ENCODE measurements at regions not wholly inside any gene's neighbourhood (a gene's known extent, or its start where the extent isn't known, plus 50 kb on each side); places are given as distances from the start of the nearest gene placed in this dataset.

- no CpG with 5 or more reads among the region's 4 CpGs for WGBS (ENCODE audit: insufficient coverage)
- peaks cover 10% of the 10 kb centered on the region for H3K9me3 Mint-ChIP-seq (ENCODE audit: insufficient read depth)
- Histone ChIP-seq H4K20me1 (ENCODE audit: control insufficient read depth, insufficient read depth, low read length, poor library complexity, severe bottlenecking) (no peaks in the 10 kb centered on the region), H3K9ac (ENCODE audit: low read length) (no peak overlapping the region), H3K4me2 (replicated peaks; ENCODE audit: low read depth, low read length, poor library complexity, severe bottlenecking) (no peak overlapping the region), H3K4me3 (ENCODE audit: control extremely low read depth in 1 of 5, extremely low read depth in 1 of 5, insufficient read depth in 1 of 5, low read depth in 2 of 5, low read length in 4 of 5) (no peak overlapping the region), H3K36me3 (replicated peaks in 1 of 2; ENCODE audit: control extremely low read depth in 1 of 2, control insufficient read depth in 1 of 2, extremely low read depth in 1 of 2, insufficient read depth in 2 of 2, low read length in 1 of 2) (no peaks in the 10 kb centered on the region), H3K27ac (ENCODE audit: low read length in 2 of 2) (no peak overlapping the region), H2AFZ (ENCODE audit: insufficient read depth, low read depth, low read length, poor library complexity, severe bottlenecking) (no peak overlapping the region), H3K4me1 (ENCODE audit: control insufficient read depth in 2 of 2, insufficient read depth in 2 of 2, low read length in 2 of 2) (no peaks in the 10 kb centered on the region), H3K9me3 (ENCODE audit: control extremely low read depth in 1 of 3, control insufficient read depth in 2 of 3, insufficient read depth in 1 of 3, low read length in 2 of 3) (peaks cover 0 to 18% (median 1%) of the 10 kb centered on the region in 3 donors), H3K27me3 (replicated peaks in 1 of 4; ENCODE audit: control extremely low read depth in 1 of 4, control insufficient read depth in 3 of 4, insufficient read depth in 4 of 4, low read length in 3 of 4) (no peaks in the 10 kb centered on the region), H3K79me2 (ENCODE audit: control insufficient read depth, insufficient read depth, low read length) (no peaks in the 10 kb centered on the region)
- H3K27ac Mint-ChIP-seq, result no peak overlapping the region
- H3K4me1 Mint-ChIP-seq, result no peaks in the 10 kb centered on the region
- H3K27me3 Mint-ChIP-seq, result no peaks in the 10 kb centered on the region
- no peak for TF ChIP-seq EZH2 (IDR thresholded peaks at IDR 0.05; ENCODE audit: borderline replicate concordance, insufficient read depth, low read depth, low read length, poor library complexity, severe bottlenecking)
- TF ChIP-seq, protein P1, sequence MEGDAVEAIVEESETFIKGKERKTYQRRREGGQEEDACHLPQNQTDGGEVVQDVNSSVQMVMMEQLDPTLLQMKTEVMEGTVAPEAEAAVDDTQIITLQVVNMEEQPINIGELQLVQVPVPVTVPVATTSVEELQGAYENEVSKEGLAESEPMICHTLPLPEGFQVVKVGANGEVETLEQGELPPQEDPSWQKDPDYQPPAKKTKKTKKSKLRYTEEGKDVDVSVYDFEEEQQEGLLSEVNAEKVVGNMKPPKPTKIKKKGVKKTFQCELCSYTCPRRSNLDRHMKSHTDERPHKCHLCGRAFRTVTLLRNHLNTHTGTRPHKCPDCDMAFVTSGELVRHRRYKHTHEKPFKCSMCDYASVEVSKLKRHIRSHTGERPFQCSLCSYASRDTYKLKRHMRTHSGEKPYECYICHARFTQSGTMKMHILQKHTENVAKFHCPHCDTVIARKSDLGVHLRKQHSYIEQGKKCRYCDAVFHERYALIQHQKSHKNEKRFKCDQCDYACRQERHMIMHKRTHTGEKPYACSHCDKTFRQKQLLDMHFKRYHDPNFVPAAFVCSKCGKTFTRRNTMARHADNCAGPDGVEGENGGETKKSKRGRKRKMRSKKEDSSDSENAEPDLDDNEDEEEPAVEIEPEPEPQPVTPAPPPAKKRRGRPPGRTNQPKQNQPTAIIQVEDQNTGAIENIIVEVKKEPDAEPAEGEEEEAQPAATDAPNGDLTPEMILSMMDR (IDR thresholded peaks at IDR 0.05), result no peak
- ATAC-seq (ENCODE audit: low read depth), result no peak
- DNase-seq, result no peak
- ChIA-PET CTCF (no interaction called here), POLR2A (no interaction called here)
- H3K4me3 Mint-ChIP-seq, result no peak overlapping the region
- intact Hi-C loops (cut with micrococcal nuclease), result no loop called here
Measured at GRCh38 chr13:54913668-54914067, 1885.1 kb downstream of the OLFM4 start.

- DNase-seq (no peak), ATAC-seq (ENCODE audit: low read depth) (no peak)
- no peak overlapping the region for H3K4me3 Mint-ChIP-seq
- ChIA-PET CTCF (no interaction called here), POLR2A (no interaction called here)
- no peaks in the 10 kb centered on the region for H4K20me1 ChIP-seq (ENCODE audit: control insufficient read depth, insufficient read depth, low read length, poor library complexity, severe bottlenecking)
- H3K27ac Mint-ChIP-seq, result no peak overlapping the region
- H3K79me2 ChIP-seq (ENCODE audit: control insufficient read depth, insufficient read depth, low read length), result no peaks in the 10 kb centered on the region
- no peaks in the 10 kb centered on the region for H3K4me1 Mint-ChIP-seq
- H2AFZ ChIP-seq (ENCODE audit: insufficient read depth, low read depth, low read length, poor library complexity, severe bottlenecking), result no peak overlapping the region
- H3K27ac ChIP-seq (ENCODE audit: low read length in 2 of 2), result no peak overlapping the region
- H3K9ac ChIP-seq (ENCODE audit: low read length), result no peak overlapping the region
- intact Hi-C loops (cut with micrococcal nuclease), result no loop called here
- H3K4me3 ChIP-seq (ENCODE audit: control extremely low read depth in 1 of 5, extremely low read depth in 1 of 5, insufficient read depth in 1 of 5, low read depth in 2 of 5, low read length in 4 of 5), result no peak overlapping the region
- TF ChIP-seq EZH2 (IDR thresholded peaks at IDR 0.05; ENCODE audit: borderline replicate concordance, insufficient read depth, low read depth, low read length, poor library complexity, severe bottlenecking), result no peak
- TF ChIP-seq, protein P1 (IDR thresholded peaks at IDR 0.05), result no peak
- no peaks in the 10 kb centered on the region for H3K36me3 ChIP-seq (replicated peaks in 1 of 2; ENCODE audit: control extremely low read depth in 1 of 2, control insufficient read depth in 1 of 2, extremely low read depth in 1 of 2, insufficient read depth in 2 of 2, low read length in 1 of 2)
- peaks cover 8% of the 10 kb centered on the region for H3K9me3 Mint-ChIP-seq (ENCODE audit: insufficient read depth)
- no peaks in the 10 kb centered on the region for H3K4me1 ChIP-seq (ENCODE audit: control insufficient read depth in 2 of 2, insufficient read depth in 2 of 2, low read length in 2 of 2)
- no peaks in the 10 kb centered on the region for H3K27me3 Mint-ChIP-seq
- H3K4me2 ChIP-seq (replicated peaks; ENCODE audit: low read depth, low read length, poor library complexity, severe bottlenecking), result no peak overlapping the region
- H3K9me3 ChIP-seq (ENCODE audit: control extremely low read depth in 1 of 3, control insufficient read depth in 2 of 3, insufficient read depth in 1 of 3, low read length in 2 of 3), result peaks cover 0 to 2% (median under 1%) of the 10 kb centered on the region in 3 donors
- no peaks in the 10 kb centered on the region for H3K27me3 ChIP-seq (replicated peaks in 1 of 4; ENCODE audit: control extremely low read depth in 1 of 4, control insufficient read depth in 3 of 4, insufficient read depth in 4 of 4, low read length in 3 of 4)
Measured at GRCh38 chr13:54927538-54927937, 1898.9 kb downstream of the OLFM4 start.

Data from B cell (primary cell).